ENCODE measurements at regions not wholly inside any gene's neighbourhood (a gene's known extent, or its start where the extent isn't known, plus 50 kb on each side); places are given as distances from the start of the nearest gene placed in this dataset.
A peak's percentile ranks its signal among the peaks of the same experiment; 100 is the strongest.

- no peak for DNase-seq (ENCODE audit: low read depth in 3 of 3, low spot score in 2 of 3)
These were observed 93.4 kb upstream of the ENPP6 start for GRCh38 chr4:184310881-184311709.

GRCh38 chr4:184310171-184310567 lies 92.5 kb upstream of the ENPP6 start:
- no peak for DNase-seq (ENCODE audit: low read depth in 3 of 3, low spot score in 2 of 3)

GRCh38 chr4:184309241-184310170 lies 91.8 kb upstream of the ENPP6 start:
- no peak for DNase-seq (ENCODE audit: low read depth in 3 of 3, low spot score in 2 of 3)

- no peak for DNase-seq (ENCODE audit: low read depth in 3 of 3, low spot score in 2 of 3)
These were observed 89.3 kb upstream of the ENPP6 start for GRCh38 chr4:184306949-184307348.

- no peak for DNase-seq (ENCODE audit: low read depth in 3 of 3, low spot score in 2 of 3)
These were observed 88.8 kb upstream of the ENPP6 start for GRCh38 chr4:184306470-184306869.

GRCh38 chr4:184300816-184301215 lies 83.1 kb upstream of the ENPP6 start:
- DNase-seq (ENCODE audit: low read depth in 3 of 3, low spot score in 2 of 3) = no peak

GRCh38 chr4:184298254-184298653 lies 80.6 kb upstream of the ENPP6 start:
- DNase-seq (ENCODE audit: low read depth in 3 of 3, low spot score in 2 of 3) = no peak

- DNase-seq (ENCODE audit: low read depth in 3 of 3, low spot score in 2 of 3) = no peak
These were observed 77.5 kb upstream of the ENPP6 start for GRCh38 chr4:184295206-184295605.

- DNase-seq (ENCODE audit: low read depth in 3 of 3, low spot score in 2 of 3) = no peak
These were observed 77.0 kb upstream of the ENPP6 start for GRCh38 chr4:184294606-184295133.

- DNase-seq (ENCODE audit: low read depth in 3 of 3, low spot score in 2 of 3) = no peak
These were observed 75.9 kb upstream of the ENPP6 start for GRCh38 chr4:184293552-184293951.

- no peak for DNase-seq (ENCODE audit: low read depth in 3 of 3, low spot score in 2 of 3)
These were observed 75.2 kb upstream of the ENPP6 start for GRCh38 chr4:184292877-184293276.

- no peak for DNase-seq (ENCODE audit: low read depth in 3 of 3, low spot score in 2 of 3)
These were observed 74.8 kb upstream of the ENPP6 start for GRCh38 chr4:184292465-184292867.

- DNase-seq (ENCODE audit: low read depth in 3 of 3, low spot score in 2 of 3) = no peak
These were observed 71.5 kb upstream of the ENPP6 start for GRCh38 chr4:184289179-184289535.

- DNase-seq (ENCODE audit: low read depth in 3 of 3, low spot score in 2 of 3) = no peak
These were observed 70.9 kb upstream of the ENPP6 start for GRCh38 chr4:184288451-184289178.

- peak; percentile 29 to 31 (median 30) for DNase-seq (ENCODE audit: low read depth in 3 of 3, low spot score in 2 of 3)
These were observed 70.1 kb upstream of the ENPP6 start for GRCh38 chr4:184287697-184288255.

- no peak for DNase-seq (ENCODE audit: low read depth in 3 of 3, low spot score in 2 of 3)
These were observed 68.7 kb upstream of the ENPP6 start for GRCh38 chr4:184286358-184286757.

GRCh38 chr4:184284742-184285141 lies 67.1 kb upstream of the ENPP6 start:
- no peak for DNase-seq (ENCODE audit: low read depth in 3 of 3, low spot score in 2 of 3)

GRCh38 chr4:184284336-184284690 lies 66.6 kb upstream of the ENPP6 start:
- no peak for DNase-seq (ENCODE audit: low read depth in 3 of 3, low spot score in 2 of 3)

- DNase-seq (ENCODE audit: low read depth in 3 of 3, low spot score in 2 of 3) = no peak
These were observed 66.1 kb upstream of the ENPP6 start for GRCh38 chr4:184283659-184284335.

Data from right renal cortex interstitium (tissue), 3 donors.